ENCODE measurements at regions not wholly inside any gene's neighbourhood (a gene's known extent, or its start where the extent isn't known, plus 50 kb on each side); places are given as distances from the start of the nearest gene placed in this dataset.

GRCh38 chr20:24872291-24873024 lies 76.6 kb upstream of the CST7 start:
- no peak for DNase-seq

GRCh38 chr20:24873025-24873620 lies 75.9 kb upstream of the CST7 start:
- no peak for DNase-seq

- DNase-seq, result no peak
Observed at GRCh38 chr20:24875078-24875477, 74.0 kb upstream of the CST7 start.

- DNase-seq, result no peak
Observed at GRCh38 chr20:24877652-24878051, 71.4 kb upstream of the CST7 start.

- no peak for DNase-seq
Observed at GRCh38 chr20:24878657-24879056, 70.4 kb upstream of the CST7 start.

- no peak for DNase-seq
Observed at GRCh38 chr20:24879875-24880274, 69.2 kb upstream of the CST7 start.

- no peak for DNase-seq
Observed at GRCh38 chr20:24880356-24880755, 68.7 kb upstream of the CST7 start.

GRCh38 chr20:24890286-24890685 lies 58.8 kb upstream of the CST7 start:
- DNase-seq, result no peak

- DNase-seq, result no peak
Observed at GRCh38 chr20:24891546-24892393, 57.3 kb upstream of the CST7 start.

- DNase-seq, result no peak
Observed at GRCh38 chr20:24892522-24892921, 56.5 kb upstream of the CST7 start.

- DNase-seq, result no peak
Observed at GRCh38 chr20:24892931-24893330, 56.1 kb upstream of the CST7 start.

GRCh38 chr20:24894488-24894887 lies 54.6 kb upstream of the CST7 start:
- DNase-seq, result no peak

GRCh38 chr20:24894967-24895366 lies 54.1 kb upstream of the CST7 start:
- no peak for DNase-seq

- DNase-seq, result no peak
Observed at GRCh38 chr20:24895431-24895830, 53.6 kb upstream of the CST7 start.

GRCh38 chr20:24895898-24896658 lies 53.0 kb upstream of the CST7 start:
- no peak for DNase-seq

GRCh38 chr20:24896984-24897383 lies 52.1 kb upstream of the CST7 start:
- no peak for DNase-seq

GRCh38 chr20:24897974-24898373 lies 51.1 kb upstream of the CST7 start:
- DNase-seq, result no peak

GRCh38 chr20:24899153-24899552 lies 49.9 kb upstream of the CST7 start:
- no peak for DNase-seq
